HCT116 (cell line): ENCODE measurements at regions not wholly inside any gene's neighbourhood (a gene's known extent, or its start where the extent isn't known, plus 50 kb on each side); places are given as distances from the start of the nearest gene placed in this dataset.

ENCODE experiments used
- ATAC-seq: fragments of 200-7000 bp; cut with Tn5 transposase; 2 replicates; pipeline ENCODE4 v1.9.1; 2020; ENCODE audit warnings: mild to moderate bottlenecking, moderate library complexity
- BruUV-seq: library from RNA; stranded (reverse); fragments of 400-500 nt; replicated peaks from 2 replicates; lab custom pipeline; 2021; lab: Mats Ljungman, UMichigan
- CTCF ChIA-PET: fragments of 300-600 bp; sonication (Branson Sonifier 250); formaldehyde crosslinking; loops from one replicate; lab custom pipeline; 2021; ENCODE audit warnings: antibody characterized with exemption; lab: Charles Lee
- POLR2A ChIA-PET: fragments of 300-600, 350-600 bp; sonication (Branson Sonifier 250); formaldehyde crosslinking; loops from one replicate; lab custom pipeline; 2021; ENCODE audit warnings: antibody characterized with exemption; lab: Charles Lee
- RAD21 ChIA-PET, 2 experiments: fragments of 300-600 bp; sonication (Branson Sonifier 250); formaldehyde crosslinking; loops; one replicate each; lab custom pipeline; 2023; ENCODE audit warnings: low total read pairs in 2 of 2; ENCODE audit not compliant: uncharacterized antibody in 2 of 2, unreplicated experiment in 2 of 2, low non-redundant PET in 1 of 2; lab: Charles Lee
- DNase-seq: peaks from one replicate; pipeline ENCODE4 v3.0.0-alpha.2; 2010; ENCODE audit warnings: low read depth, low spot score
- H2AFZ ChIP-seq: fragments of 200-600 bp; shearing (Covaris generic), sonication (generic); 2 replicates; pipeline ENCODE4 v1.6.1; 2017; ENCODE audit warnings: low read depth, mixed run types, mixed read lengths, antibody characterized with exemption, low read length; ENCODE audit not compliant: poor library complexity, severe bottlenecking
- H3K27ac ChIP-seq: 2 replicates; pipeline ENCODE4 v1.5.1; 2012; ENCODE audit warnings: low read depth, low read length
- H3K27me3 ChIP-seq: fragments of 200-600 bp; sonication (generic); 2 replicates; pipeline ENCODE4 v1.6.1; 2016; ENCODE audit warnings: mixed run types, low read length, mixed read lengths; ENCODE audit not compliant: insufficient read depth
- H3K36me3 ChIP-seq, 2 experiments: fragments of 200-500 bp in 1 of 2; fragments of 200-600 bp in 1 of 2; sonication (Bioruptor generic) in 1 of 2; sonication (generic) in 1 of 2; 2 replicates each; pipeline versions ENCODE4 v1.5.1 to v1.6.1; 2014 to 2016; ENCODE audit warnings: low read length in 2 of 2, inconsistent platforms in 1 of 2, mixed read lengths in 1 of 2, mixed run types in 1 of 2; ENCODE audit not compliant: insufficient read depth in 2 of 2, control insufficient read depth in 1 of 2
- H3K4me1 ChIP-seq, 2 experiments: fragments of 200-600 bp in 1 of 2; sonication (generic) in 1 of 2; 2 replicates each; pipeline versions ENCODE4 v1.5.1 to v1.6.1; 2012 to 2017; ENCODE audit warnings: low read length in 2 of 2, inconsistent platforms in 1 of 2, mild to moderate bottlenecking in 1 of 2, mixed read lengths in 1 of 2, mixed run types in 1 of 2, moderate library complexity in 1 of 2; ENCODE audit not compliant: insufficient read depth in 2 of 2, control insufficient read depth in 1 of 2
- H3K4me2 ChIP-seq: fragments of 200-600 bp; sonication (generic); 2 replicates; pipeline ENCODE4 v1.6.1; 2017; ENCODE audit warnings: mixed run types, low read length, mixed read lengths
- H3K4me3 ChIP-seq, 2 experiments: fragments of 200-600 bp in 1 of 2; sonication (generic) in 1 of 2; replicated peaks in 1 of 2; 2 replicates each; pipeline ENCODE4 v1.5.1; 2011 to 2016; ENCODE audit warnings: low read length in 2 of 2, control low read depth in 1 of 2, low read depth in 1 of 2, mild to moderate bottlenecking in 1 of 2, mixed read lengths in 1 of 2, mixed run types in 1 of 2
- H3K79me2 ChIP-seq: fragments of 200-600 bp; sonication (generic); 2 replicates; pipeline ENCODE4 v1.6.1; 2017; ENCODE audit warnings: mild to moderate bottlenecking, mixed run types, low read length, moderate library complexity, mixed read lengths; ENCODE audit not compliant: insufficient read depth
- H3K9ac ChIP-seq: fragments of 200-600 bp; sonication (generic); 2 replicates; pipeline ENCODE4 v1.6.1; 2016; ENCODE audit warnings: low read length, mixed read lengths
- H3K9me2 ChIP-seq: fragments of 200-600 bp; sonication (generic), shearing (Covaris generic); 2 replicates; pipeline ENCODE4 v1.6.1; 2017; ENCODE audit warnings: mixed run types, mild to moderate bottlenecking, moderate library complexity; ENCODE audit not compliant: insufficient read depth
- H3K9me3 ChIP-seq, 2 experiments: fragments of 200-500 bp in 1 of 2; fragments of 200-600 bp in 1 of 2; sonication (Bioruptor generic) in 1 of 2; sonication (generic) in 1 of 2; 2 replicates each; pipeline ENCODE4 v1.6.1; 2014 to 2017; ENCODE audit warnings: low read length in 2 of 2, mixed read lengths in 2 of 2, inconsistent platforms in 1 of 2, low read depth in 1 of 2, mild to moderate bottlenecking in 1 of 2, mixed run types in 1 of 2, moderate library complexity in 1 of 2; ENCODE audit not compliant: control insufficient read depth in 1 of 2, insufficient read depth in 1 of 2
- H4K20me1 ChIP-seq: fragments of 200-600 bp; sonication (generic), shearing (Covaris generic); 2 replicates; pipeline ENCODE4 v1.6.1; 2017; ENCODE audit warnings: mixed run types, mild to moderate bottlenecking, moderate library complexity; ENCODE audit not compliant: insufficient read depth
- CEBPB ChIP-seq: IDR thresholded peaks from 2 replicates; pipeline ENCODE4 v1.6.1; 2012; ENCODE audit warnings: low read depth
- EGR1 ChIP-seq: IDR thresholded peaks from 2 replicates; pipeline ENCODE4 v1.6.1; 2012; ENCODE audit warnings: low read depth
- ELF1 ChIP-seq: IDR thresholded peaks from 2 replicates; pipeline ENCODE4 v1.6.1; 2012; ENCODE audit warnings: low read depth, borderline replicate concordance
- EZH2 ChIP-seq: fragments of 200-600 bp; sonication (generic); IDR thresholded peaks from 2 replicates; pipeline ENCODE4 v1.6.1; 2017; ENCODE audit warnings: antibody characterized with exemption, mixed run types
- FOSL1 ChIP-seq: IDR thresholded peaks from 2 replicates; pipeline ENCODE4 v1.6.1; 2012; ENCODE audit warnings: low read depth
- MAX ChIP-seq: IDR thresholded peaks from 2 replicates; pipeline ENCODE4 v1.6.1; 2012
- RAD21 ChIP-seq: IDR thresholded peaks from 2 replicates; pipeline ENCODE4 v1.6.1; 2012; ENCODE audit warnings: low read depth, mild to moderate bottlenecking
- REST ChIP-seq: IDR thresholded peaks from 2 replicates; pipeline ENCODE4 v1.6.1; 2012; ENCODE audit warnings: low read depth
- SIN3A ChIP-seq: IDR thresholded peaks from 2 replicates; pipeline ENCODE4 v1.6.1; 2012; ENCODE audit warnings: low read depth
- SP1 ChIP-seq: IDR thresholded peaks from 2 replicates; pipeline ENCODE4 v1.6.1; 2012; ENCODE audit warnings: low read depth
- ZFX ChIP-seq: fragments of 450-650 bp; IDR thresholded peaks from 2 replicates; pipeline ENCODE4 v1.6.1; 2017
- ZNF274 ChIP-seq: fragments of 200-500 bp; sonication (Bioruptor generic); IDR thresholded peaks from 2 replicates; pipeline ENCODE4 v1.6.1; 2014; ENCODE audit warnings: mild to moderate bottlenecking, low read depth, low read length, inconsistent platforms
- intact Hi-C: fragments of 100-400 bp; cut with micrococcal nuclease; formaldehyde crosslinking; loops from 2 replicates; pipeline ENCODE4 v1.10.0; 2022

- Histone ChIP-seq H3K4me1 (no peaks in the 10 kb centered on the region), H3K9me3 (no peaks in the 10 kb centered on the region), H3K27ac (no peak overlapping the region), H3K36me3 (no peaks in the 10 kb centered on the region), H3K79me2 (no peaks in the 10 kb centered on the region), H3K27me3 (no peaks in the 10 kb centered on the region), H3K9me2 (no peaks in the 10 kb centered on the region), H3K4me3 (no peak overlapping the region), H4K20me1 (no peaks in the 10 kb centered on the region), H3K9ac (no peak overlapping the region), H2AFZ (no peak overlapping the region), H3K4me2 (no peak overlapping the region)
- ChIA-PET CTCF (no interaction called here), RAD21 (no interaction called here), POLR2A (no interaction called here)
- BruUV-seq: no TSS peak
- intact Hi-C loops: no loop called here
- no peak for DNase-seq
- no peak for TF ChIP-seq CEBPB
- TF ChIP-seq ZNF274: no peak
- TF ChIP-seq ELF1: no peak
- no peak for TF ChIP-seq SIN3A
- TF ChIP-seq SP1: no peak
- TF ChIP-seq EZH2: no peak
- TF ChIP-seq FOSL1: no peak
- no peak for TF ChIP-seq REST
- no peak for TF ChIP-seq MAX
- no peak for TF ChIP-seq ZFX
- TF ChIP-seq EGR1: no peak
- no peak for TF ChIP-seq RAD21
- ATAC-seq: no peak
These were observed 72.5 kb downstream of the RGS12 start for GRCh38 chr4:3365326-3365725.
